ENCODE measurements at regions not wholly inside any gene's neighbourhood (a gene's known extent, or its start where the extent isn't known, plus 50 kb on each side); places are given as distances from the start of the nearest gene placed in this dataset.

- no peaks in the 10 kb centered on the region for H3K9me3 ChIP-seq (ENCODE audit: control insufficient read depth, low read length)
- no peak overlapping the region for H3K9ac ChIP-seq (ENCODE audit: low read length)
- no peak for DNase-seq (ENCODE audit: low read depth)
- H3K27me3 ChIP-seq (replicated peaks; ENCODE audit: control insufficient read depth, insufficient read depth, low read length) = no peaks in the 10 kb centered on the region
- H3K4me3 ChIP-seq (ENCODE audit: low read length) = no peak overlapping the region
- no peaks in the 10 kb centered on the region for H3K36me3 ChIP-seq (ENCODE audit: control insufficient read depth, insufficient read depth, low read length, severe bottlenecking)
- no peaks in the 10 kb centered on the region for H3K4me1 ChIP-seq (ENCODE audit: control insufficient read depth, insufficient read depth, low read length)
Measured at GRCh38 chr4:14221176-14221575, 593.7 kb upstream of the BOD1L1 start.

- H3K9me3 ChIP-seq (ENCODE audit: control insufficient read depth, low read length) = no peaks in the 10 kb centered on the region
- H3K9ac ChIP-seq (ENCODE audit: low read length) = no peak overlapping the region
- no peaks in the 10 kb centered on the region for H3K27me3 ChIP-seq (replicated peaks; ENCODE audit: control insufficient read depth, insufficient read depth, low read length)
- H3K4me3 ChIP-seq (ENCODE audit: low read length) = no peak overlapping the region
- DNase-seq (ENCODE audit: low read depth) = no peak
- no peaks in the 10 kb centered on the region for H3K36me3 ChIP-seq (ENCODE audit: control insufficient read depth, insufficient read depth, low read length, severe bottlenecking)
- no peaks in the 10 kb centered on the region for H3K4me1 ChIP-seq (ENCODE audit: control insufficient read depth, insufficient read depth, low read length)
Measured at GRCh38 chr4:14222377-14223029, 595.0 kb upstream of the BOD1L1 start.

DNA sequence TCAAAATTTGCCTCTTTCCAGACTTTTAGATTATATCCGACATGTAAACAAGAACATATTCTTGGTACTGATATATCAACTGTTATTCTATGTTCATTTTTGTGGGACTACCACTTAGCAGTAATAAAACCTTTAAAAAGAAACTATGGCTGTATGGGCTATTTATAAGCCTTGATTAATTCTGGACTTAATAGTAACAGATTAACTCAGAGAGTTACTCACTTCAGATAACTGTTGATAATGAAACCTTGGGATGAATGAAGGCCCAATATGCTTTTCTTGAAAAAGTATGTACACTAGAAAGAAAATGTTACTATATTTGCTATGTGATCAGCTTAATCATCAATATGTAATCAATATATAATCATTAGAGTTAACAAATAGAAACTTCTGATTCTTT lies 595.9 kb upstream of the BOD1L1 start:
- H3K4me3 ChIP-seq (ENCODE audit: low read length) = no peak overlapping the region
- DNase-seq (ENCODE audit: low read depth) = no peak
- no peaks in the 10 kb centered on the region for H3K9me3 ChIP-seq (ENCODE audit: control insufficient read depth, low read length)
- no peaks in the 10 kb centered on the region for H3K27me3 ChIP-seq (replicated peaks; ENCODE audit: control insufficient read depth, insufficient read depth, low read length)
- no peak overlapping the region for H3K9ac ChIP-seq (ENCODE audit: low read length)
- H3K36me3 ChIP-seq (ENCODE audit: control insufficient read depth, insufficient read depth, low read length, severe bottlenecking) = no peaks in the 10 kb centered on the region
- H3K4me1 ChIP-seq (ENCODE audit: control insufficient read depth, insufficient read depth, low read length) = no peaks in the 10 kb centered on the region

DNA sequence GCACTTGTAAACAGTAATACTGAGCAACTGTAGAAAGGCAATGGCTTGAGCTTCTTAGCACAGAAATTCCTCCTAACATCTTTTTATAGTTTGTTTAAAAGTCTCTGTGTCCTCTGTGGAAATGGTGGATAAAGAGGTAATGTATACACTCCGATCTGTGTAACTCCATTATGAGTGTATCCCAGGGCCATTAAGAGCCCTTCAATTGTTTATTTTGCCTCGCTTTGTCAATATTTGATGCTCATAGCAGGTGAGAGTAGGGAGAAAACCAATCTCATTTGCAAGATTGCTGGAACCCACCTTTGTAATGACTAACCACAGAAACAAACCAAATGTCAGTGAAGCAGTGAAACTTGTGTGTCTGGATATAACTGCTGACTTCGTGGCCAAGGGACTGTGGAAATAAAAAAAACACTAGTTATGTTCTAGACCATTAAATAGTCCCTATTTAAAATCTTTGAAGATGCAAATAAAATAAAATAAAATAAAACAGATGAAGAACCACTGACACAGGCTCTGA lies 598.2 kb upstream of the BOD1L1 start:
- Histone ChIP-seq H3K4me3 (ENCODE audit: low read length) (no peak overlapping the region), H3K36me3 (ENCODE audit: control insufficient read depth, insufficient read depth, low read length, severe bottlenecking) (no peaks in the 10 kb centered on the region), H3K9ac (ENCODE audit: low read length) (no peak overlapping the region), H3K9me3 (ENCODE audit: control insufficient read depth, low read length) (no peaks in the 10 kb centered on the region), H3K4me1 (ENCODE audit: control insufficient read depth, insufficient read depth, low read length) (no peaks in the 10 kb centered on the region), H3K27me3 (replicated peaks; ENCODE audit: control insufficient read depth, insufficient read depth, low read length) (no peaks in the 10 kb centered on the region)
- DNase-seq (ENCODE audit: low read depth) = no peak

- H3K4me3 ChIP-seq (ENCODE audit: low read length) = no peak overlapping the region
- DNase-seq (ENCODE audit: low read depth) = no peak
- H3K9me3 ChIP-seq (ENCODE audit: control insufficient read depth, low read length) = no peaks in the 10 kb centered on the region
- no peak overlapping the region for H3K9ac ChIP-seq (ENCODE audit: low read length)
- no peaks in the 10 kb centered on the region for H3K36me3 ChIP-seq (ENCODE audit: control insufficient read depth, insufficient read depth, low read length, severe bottlenecking)
- no peaks in the 10 kb centered on the region for H3K4me1 ChIP-seq (ENCODE audit: control insufficient read depth, insufficient read depth, low read length)
- H3K27me3 ChIP-seq (replicated peaks; ENCODE audit: control insufficient read depth, insufficient read depth, low read length) = no peaks in the 10 kb centered on the region
Measured at GRCh38 chr4:14233126-14233525, 605.6 kb upstream of the BOD1L1 start.

- H3K4me1 ChIP-seq (ENCODE audit: control insufficient read depth, insufficient read depth, low read length) = no peaks in the 10 kb centered on the region
- H3K9ac ChIP-seq (ENCODE audit: low read length) = no peak overlapping the region
- H3K9me3 ChIP-seq (ENCODE audit: control insufficient read depth, low read length) = no peaks in the 10 kb centered on the region
- DNase-seq (ENCODE audit: low read depth) = peak; percentile 4
- H3K27me3 ChIP-seq (replicated peaks; ENCODE audit: control insufficient read depth, insufficient read depth, low read length) = no peaks in the 10 kb centered on the region
- no peaks in the 10 kb centered on the region for H3K36me3 ChIP-seq (ENCODE audit: control insufficient read depth, insufficient read depth, low read length, severe bottlenecking)
- no peak overlapping the region for H3K4me3 ChIP-seq (ENCODE audit: low read length)
Measured at GRCh38 chr4:14234307-14234706, 606.8 kb upstream of the BOD1L1 start.

DNA sequence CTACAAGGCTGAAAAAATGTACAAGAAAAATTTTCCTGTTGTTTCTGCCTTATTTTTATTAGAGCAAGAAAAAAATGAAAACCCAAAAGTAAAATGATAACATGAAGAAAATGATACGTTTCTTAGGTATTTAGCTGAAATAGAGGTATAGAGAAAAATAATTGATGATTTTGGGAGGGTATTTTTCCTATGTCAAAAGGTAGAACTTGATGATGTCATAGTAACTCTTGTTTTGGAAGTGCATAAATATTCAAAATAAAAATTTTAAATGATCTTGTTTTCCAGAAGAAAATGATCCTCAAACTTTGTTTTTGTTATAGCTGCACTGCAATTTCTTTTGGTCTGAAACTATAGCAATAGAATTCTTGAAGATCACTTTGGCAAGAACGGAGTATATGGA lies 608.8 kb upstream of the BOD1L1 start:
- Histone ChIP-seq H3K36me3 (ENCODE audit: control insufficient read depth, insufficient read depth, low read length, severe bottlenecking) (no peaks in the 10 kb centered on the region), H3K9ac (ENCODE audit: low read length) (no peak overlapping the region), H3K4me3 (ENCODE audit: low read length) (no peak overlapping the region), H3K27me3 (replicated peaks; ENCODE audit: control insufficient read depth, insufficient read depth, low read length) (no peaks in the 10 kb centered on the region), H3K9me3 (ENCODE audit: control insufficient read depth, low read length) (peaks cover 11% of the 10 kb centered on the region), H3K4me1 (ENCODE audit: control insufficient read depth, insufficient read depth, low read length) (no peaks in the 10 kb centered on the region)
- no peak for DNase-seq (ENCODE audit: low read depth)

- no peaks in the 10 kb centered on the region for H3K4me1 ChIP-seq (ENCODE audit: control insufficient read depth, insufficient read depth, low read length)
Measured at GRCh38 chr4:14237911-14238310, 610.4 kb upstream of the BOD1L1 start.

DNA sequence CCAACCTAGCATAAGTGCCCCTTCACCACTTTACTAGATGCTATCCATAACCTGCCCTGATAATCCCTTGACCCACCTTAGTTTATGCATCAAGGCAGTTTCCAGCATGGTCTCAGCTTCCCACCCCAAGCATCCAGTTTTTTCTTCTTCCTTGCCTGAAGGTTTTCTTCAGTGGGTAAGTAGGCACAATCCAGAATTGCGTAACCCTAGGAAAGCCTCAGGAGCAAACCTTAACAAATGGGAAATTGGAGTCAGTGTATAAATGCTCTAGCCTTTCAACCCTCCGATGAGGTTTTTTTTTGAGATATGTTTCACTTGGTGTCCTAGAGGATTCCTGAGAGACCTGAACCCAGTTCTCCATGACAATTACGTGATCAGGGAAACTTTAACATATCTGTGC lies 614.0 kb upstream of the BOD1L1 start:
- Histone ChIP-seq H3K36me3 (ENCODE audit: control insufficient read depth, insufficient read depth, low read length, severe bottlenecking) (no peaks in the 10 kb centered on the region), H3K9ac (ENCODE audit: low read length) (no peak overlapping the region), H3K4me1 (ENCODE audit: control insufficient read depth, insufficient read depth, low read length) (no peaks in the 10 kb centered on the region), H3K4me3 (ENCODE audit: low read length) (no peak overlapping the region), H3K27me3 (replicated peaks; ENCODE audit: control insufficient read depth, insufficient read depth, low read length) (no peaks in the 10 kb centered on the region), H3K9me3 (ENCODE audit: control insufficient read depth, low read length) (peaks cover 11% of the 10 kb centered on the region)
- peak; percentile 7 for DNase-seq (ENCODE audit: low read depth)

More at GRCh38 chr4:14237911-14238310, 610.4 kb upstream of the BOD1L1 start:
- H3K9ac ChIP-seq (ENCODE audit: low read length) = no peak overlapping the region
- peaks cover 11% of the 10 kb centered on the region for H3K9me3 ChIP-seq (ENCODE audit: control insufficient read depth, low read length)
- DNase-seq (ENCODE audit: low read depth) = no peak
- no peak overlapping the region for H3K4me3 ChIP-seq (ENCODE audit: low read length)
- H3K36me3 ChIP-seq (ENCODE audit: control insufficient read depth, insufficient read depth, low read length, severe bottlenecking) = no peaks in the 10 kb centered on the region
- no peaks in the 10 kb centered on the region for H3K27me3 ChIP-seq (replicated peaks; ENCODE audit: control insufficient read depth, insufficient read depth, low read length)

GRCh38 chr4:14247767-14248166 lies 620.2 kb upstream of the BOD1L1 start:
- no peaks in the 10 kb centered on the region for H3K27me3 ChIP-seq (replicated peaks; ENCODE audit: control insufficient read depth, insufficient read depth, low read length)
- H3K9me3 ChIP-seq (ENCODE audit: control insufficient read depth, low read length) = no peaks in the 10 kb centered on the region
- H3K36me3 ChIP-seq (ENCODE audit: control insufficient read depth, insufficient read depth, low read length, severe bottlenecking) = no peaks in the 10 kb centered on the region
- no peaks in the 10 kb centered on the region for H3K4me1 ChIP-seq (ENCODE audit: control insufficient read depth, insufficient read depth, low read length)
- H3K9ac ChIP-seq (ENCODE audit: low read length) = no peak overlapping the region
- no peak for DNase-seq (ENCODE audit: low read depth)
- H3K4me3 ChIP-seq (ENCODE audit: low read length) = no peak overlapping the region

GRCh38 chr4:14249226-14249625 lies 621.7 kb upstream of the BOD1L1 start:
- Histone ChIP-seq H3K4me3 (ENCODE audit: low read length) (no peak overlapping the region), H3K9me3 (ENCODE audit: control insufficient read depth, low read length) (no peaks in the 10 kb centered on the region), H3K36me3 (ENCODE audit: control insufficient read depth, insufficient read depth, low read length, severe bottlenecking) (no peaks in the 10 kb centered on the region), H3K4me1 (ENCODE audit: control insufficient read depth, insufficient read depth, low read length) (no peaks in the 10 kb centered on the region), H3K27me3 (replicated peaks; ENCODE audit: control insufficient read depth, insufficient read depth, low read length) (no peaks in the 10 kb centered on the region), H3K9ac (ENCODE audit: low read length) (no peak overlapping the region)
- DNase-seq (ENCODE audit: low read depth) = no peak

GRCh38 chr4:14254252-14254651 lies 626.7 kb upstream of the BOD1L1 start:
- Histone ChIP-seq H3K4me3 (ENCODE audit: low read length) (no peak overlapping the region), H3K27me3 (replicated peaks; ENCODE audit: control insufficient read depth, insufficient read depth, low read length) (no peaks in the 10 kb centered on the region), H3K36me3 (ENCODE audit: control insufficient read depth, insufficient read depth, low read length, severe bottlenecking) (no peaks in the 10 kb centered on the region), H3K9me3 (ENCODE audit: control insufficient read depth, low read length) (no peaks in the 10 kb centered on the region), H3K4me1 (ENCODE audit: control insufficient read depth, insufficient read depth, low read length) (no peaks in the 10 kb centered on the region), H3K9ac (ENCODE audit: low read length) (no peak overlapping the region)
- peak; percentile 26 for DNase-seq (ENCODE audit: low read depth)
